GM18867 (cell line): ENCODE measurements at regions not wholly inside any gene's neighbourhood (a gene's known extent, or its start where the extent isn't known, plus 50 kb on each side); places are given as distances from the start of the nearest gene placed in this dataset.
"Not testable (repeated sequence)": the region's sequence is repeated elsewhere in the genome, so short reads cannot be mapped to it uniquely, and the experiment has no call there.

Experiments used
- ATAC-seq: cut with Tn5 transposase; IDR thresholded peaks from one replicate; pipeline ENCODE4 v1.9.1; 2021; ENCODE audit warnings: mild to moderate bottlenecking, moderate library complexity; ENCODE audit not compliant: unreplicated experiment

DNA sequence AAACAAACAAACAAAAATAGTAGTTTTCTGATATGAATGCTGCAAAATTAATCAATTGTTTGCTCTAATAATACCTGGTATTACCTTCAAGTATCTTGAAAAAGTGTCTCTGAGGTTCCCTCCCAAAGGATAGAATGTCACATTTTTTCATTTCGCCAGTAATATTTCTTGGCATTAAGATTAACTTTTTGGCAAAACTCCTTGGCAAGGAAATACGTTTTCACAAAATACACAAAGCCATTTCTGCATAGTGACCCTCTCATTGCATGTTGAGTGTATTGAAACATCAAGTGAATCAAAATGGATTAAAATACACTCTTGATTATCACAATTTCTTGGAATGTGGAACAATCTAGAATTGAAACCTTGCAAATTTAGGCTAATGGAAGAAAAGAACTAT lies 230.5 kb downstream of the ATPSCKMT start:
- ATAC-seq = no peak

DNA sequence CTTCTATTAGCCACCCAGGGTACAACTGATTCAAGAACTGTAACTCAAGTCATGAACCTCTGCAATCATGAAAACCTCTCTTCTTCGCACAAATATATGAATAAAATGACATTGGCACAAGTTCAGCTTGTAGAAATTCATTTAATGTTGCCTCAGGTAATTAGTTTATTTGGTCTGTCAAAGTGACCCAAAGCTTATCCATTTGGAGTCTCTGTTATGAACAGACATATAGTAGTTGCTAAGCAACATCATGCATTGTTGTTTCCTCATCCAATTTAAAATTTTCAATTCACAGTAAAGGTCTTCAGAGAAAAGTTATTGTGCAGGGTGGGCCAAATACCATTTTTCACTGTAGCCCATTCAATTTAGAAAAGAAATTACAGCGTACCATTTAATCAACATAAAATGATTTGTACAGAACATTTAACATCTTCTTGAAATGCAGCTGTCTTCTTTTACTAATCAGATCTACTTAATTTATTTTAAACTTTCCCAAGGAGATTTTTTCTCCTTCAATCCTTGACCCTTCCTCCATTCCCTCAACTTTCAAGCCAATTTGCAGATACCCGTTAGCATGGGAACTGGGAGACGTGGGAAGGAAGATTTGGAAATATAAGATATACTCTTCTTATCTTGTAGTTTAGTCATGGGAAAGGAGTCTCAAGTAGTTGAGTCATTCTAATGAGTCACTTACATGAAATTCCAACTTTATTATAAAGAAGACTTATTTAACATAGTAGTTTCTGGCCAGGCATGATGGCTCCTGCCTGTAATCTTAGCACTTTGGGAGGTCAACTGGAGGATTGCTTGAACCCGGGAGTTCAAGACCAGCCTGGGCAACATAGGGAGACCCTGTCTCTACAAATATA lies 231.3 kb downstream of the ATPSCKMT start:
- ATAC-seq = no peak

DNA sequence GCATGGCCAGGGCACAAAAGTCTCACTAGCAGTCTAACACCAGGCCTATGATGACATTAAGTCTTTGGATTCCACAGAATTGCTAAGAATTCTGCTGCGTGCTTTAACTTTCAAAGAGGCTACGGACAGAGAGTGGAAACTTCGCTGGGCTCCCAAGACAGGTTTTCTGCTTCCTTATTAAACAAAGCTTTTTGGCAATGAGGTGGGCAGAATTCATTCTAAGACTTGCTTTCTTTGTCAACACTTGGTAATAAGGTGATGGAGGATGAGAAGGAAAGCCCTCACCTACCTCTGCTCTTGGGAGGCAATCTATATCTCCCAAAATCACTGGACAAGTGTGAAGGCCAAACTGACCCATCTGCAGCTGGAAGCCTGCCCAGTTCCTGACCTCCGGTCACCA lies 231.9 kb downstream of the ATPSCKMT start:
- no peak for ATAC-seq

DNA sequence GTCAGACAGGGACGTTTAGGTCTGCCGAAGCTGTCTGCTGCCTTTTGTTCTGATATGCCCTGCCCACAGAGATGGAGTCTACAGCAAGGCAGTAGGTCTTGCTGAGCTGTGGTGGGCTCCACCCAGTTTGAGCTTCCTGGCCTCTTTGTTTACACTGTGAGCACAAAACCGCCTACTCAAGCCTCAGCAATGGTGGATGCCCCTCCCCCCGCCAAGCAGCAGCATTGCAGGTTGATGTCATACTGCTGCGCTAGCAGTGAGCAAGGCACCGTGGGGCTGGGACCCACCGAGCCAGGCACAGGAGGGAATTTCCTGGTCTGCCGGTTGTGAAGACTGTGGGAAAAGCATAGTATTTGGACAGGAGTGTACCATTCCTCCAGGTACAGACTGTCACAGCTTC lies 233.1 kb downstream of the ATPSCKMT start:
- not testable (repeated sequence) for ATAC-seq

DNA sequence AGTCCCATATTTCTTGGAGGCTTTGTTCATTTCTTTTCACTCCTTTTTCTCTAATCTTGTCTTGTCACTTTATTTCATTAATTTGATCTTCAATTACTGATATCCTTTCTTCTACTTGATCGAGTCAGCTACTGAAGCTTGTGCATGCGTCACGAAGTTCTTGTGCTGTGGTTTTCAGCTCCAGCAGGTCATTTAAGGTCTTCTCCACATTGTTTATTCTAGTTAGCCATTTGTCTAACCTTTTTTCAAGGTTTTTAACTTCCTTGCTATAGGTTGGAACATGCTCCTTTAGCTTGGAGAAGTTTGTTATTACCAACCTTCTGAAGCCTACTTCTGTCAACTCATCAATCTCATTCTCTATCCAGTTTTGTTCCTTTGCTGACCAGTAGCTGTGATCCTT lies 234.0 kb downstream of the ATPSCKMT start:
- not testable (repeated sequence) for ATAC-seq

DNA sequence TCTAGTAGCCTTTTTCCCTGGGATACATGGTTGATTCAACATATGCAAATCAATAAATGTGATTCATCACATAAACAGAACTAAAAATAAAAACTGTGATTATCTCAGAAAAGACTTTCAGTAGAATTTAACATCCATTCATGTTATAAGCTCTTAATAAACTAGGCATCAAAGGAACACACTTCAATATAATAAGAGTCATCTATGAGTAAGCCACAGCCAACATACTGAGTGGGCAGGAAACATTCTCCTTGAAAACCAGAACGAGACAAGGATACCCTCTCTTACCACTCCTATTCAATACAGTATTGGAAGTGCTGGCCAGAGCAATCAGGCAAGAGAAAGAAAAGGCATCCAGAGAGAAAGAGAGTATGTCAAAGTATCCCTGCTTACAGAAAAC lies 239.9 kb downstream of the ATPSCKMT start:
- no peak for ATAC-seq

DNA sequence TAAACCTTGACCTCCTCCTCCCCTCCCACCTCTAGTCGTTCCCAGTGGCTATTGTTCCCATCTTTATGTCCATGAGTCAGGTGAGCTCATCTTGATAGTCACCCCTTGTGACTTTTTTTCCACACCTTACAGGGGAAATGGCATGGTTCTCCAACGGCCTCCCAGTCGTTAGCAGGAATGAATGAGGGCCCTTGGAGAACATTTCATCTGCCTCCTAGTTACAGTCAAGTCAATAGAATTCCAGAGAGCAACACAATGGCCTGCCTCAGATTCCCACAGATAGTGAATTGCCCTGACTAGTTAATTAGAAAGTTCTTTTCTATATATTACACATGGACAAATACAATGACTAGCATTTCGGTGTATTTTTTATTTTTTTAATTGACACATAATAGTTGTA lies 262.6 kb downstream of the ATPSCKMT start:
- no peak for ATAC-seq

DNA sequence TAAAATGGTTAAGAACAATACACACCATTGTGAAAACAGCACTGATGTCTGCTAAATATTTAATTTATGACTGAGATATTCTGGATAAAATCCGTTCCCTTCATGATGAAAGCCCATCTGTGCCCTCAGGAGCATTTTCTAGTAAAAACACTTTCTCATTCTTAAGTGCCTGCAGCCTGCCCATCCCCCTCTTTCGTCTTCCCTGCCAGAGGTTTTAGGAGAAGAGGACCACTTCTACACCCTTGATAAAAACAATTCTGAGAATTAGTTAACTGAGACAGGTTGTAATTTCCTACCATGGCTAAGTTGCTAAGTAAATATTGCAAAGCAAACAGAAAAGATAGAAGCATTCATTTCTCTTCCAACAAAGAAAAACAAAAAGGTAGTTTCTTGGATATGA lies 272.6 kb downstream of the ATPSCKMT start:
- no peak for ATAC-seq

DNA sequence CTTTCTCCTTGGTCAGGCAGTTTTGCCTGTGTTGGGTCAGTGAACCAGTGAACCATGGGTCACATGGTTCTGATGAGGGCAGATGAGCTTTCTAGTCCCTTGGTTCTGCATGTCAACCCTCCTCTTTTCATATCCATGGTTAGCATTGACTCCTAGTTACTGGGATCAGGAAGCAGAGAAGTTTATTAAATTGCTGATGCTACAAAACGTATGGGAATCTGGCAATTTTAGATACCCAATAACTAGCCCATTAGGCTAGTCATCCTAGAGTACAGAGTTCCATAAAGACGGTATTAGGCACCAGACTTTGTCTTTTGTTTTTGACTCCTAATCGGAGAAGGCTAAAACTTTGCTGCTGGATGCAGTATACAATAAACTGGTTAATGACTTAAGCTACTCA lies 273.1 kb downstream of the ATPSCKMT start:
- no peak for ATAC-seq

DNA sequence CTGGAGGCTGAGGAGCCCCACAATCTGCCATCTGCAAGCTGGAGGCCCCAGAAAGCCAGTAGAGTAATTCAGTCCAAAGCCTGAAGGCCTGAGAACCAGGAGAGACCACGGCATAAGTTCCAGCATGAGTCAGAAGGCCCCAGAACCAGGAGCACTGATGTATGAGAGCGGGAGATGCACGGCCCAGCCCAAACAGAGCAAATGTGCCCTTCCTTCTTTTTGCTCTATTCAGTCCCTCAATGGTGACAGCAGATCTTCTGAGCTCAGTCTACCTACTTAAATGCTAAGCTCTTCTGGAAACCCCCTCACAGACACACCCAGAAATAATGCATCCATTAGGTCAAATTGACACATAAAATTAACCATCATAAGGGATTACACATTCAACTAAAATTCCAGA lies 277.6 kb downstream of the ATPSCKMT start:
- ATAC-seq = no peak

DNA sequence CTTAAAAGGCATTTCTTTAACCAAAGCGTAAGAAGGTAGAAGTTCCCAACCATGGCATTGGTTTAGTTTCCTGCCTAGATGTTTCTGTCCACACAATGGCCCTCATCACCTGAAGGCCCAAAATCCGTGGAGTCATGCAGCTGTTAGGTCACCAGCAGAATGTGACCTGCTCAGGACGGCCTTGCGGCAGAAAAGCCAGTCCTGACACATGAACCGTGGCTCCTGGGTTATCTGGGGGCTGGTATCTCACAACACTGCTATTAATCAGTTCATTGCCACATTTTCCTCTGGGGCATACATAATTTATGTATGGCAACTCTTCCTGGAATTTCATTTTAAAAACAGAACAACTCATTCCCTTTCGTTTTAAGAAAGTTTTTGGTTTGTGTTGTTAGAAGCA lies 278.4 kb downstream of the ATPSCKMT start:
- no peak for ATAC-seq

DNA sequence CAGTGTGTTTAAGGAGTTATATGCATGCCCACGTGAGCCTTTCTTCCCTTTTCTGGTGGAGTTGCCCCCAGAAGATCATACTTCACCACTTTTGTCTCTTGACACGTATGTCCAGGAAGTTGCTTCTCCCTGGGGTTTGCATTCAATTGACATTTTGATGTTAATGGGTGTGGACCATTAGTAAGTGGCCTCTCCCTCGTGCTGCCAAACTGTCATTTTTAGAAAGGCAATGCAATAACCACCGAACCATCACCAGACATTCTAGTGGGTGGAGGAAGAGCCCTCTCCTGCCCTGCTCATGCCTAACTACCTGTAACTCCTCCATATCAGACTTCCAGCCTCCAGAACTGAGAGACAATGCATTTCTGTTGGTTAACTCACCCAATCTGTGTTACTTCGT lies 290.8 kb downstream of the ATPSCKMT start:
- ATAC-seq = no peak

DNA sequence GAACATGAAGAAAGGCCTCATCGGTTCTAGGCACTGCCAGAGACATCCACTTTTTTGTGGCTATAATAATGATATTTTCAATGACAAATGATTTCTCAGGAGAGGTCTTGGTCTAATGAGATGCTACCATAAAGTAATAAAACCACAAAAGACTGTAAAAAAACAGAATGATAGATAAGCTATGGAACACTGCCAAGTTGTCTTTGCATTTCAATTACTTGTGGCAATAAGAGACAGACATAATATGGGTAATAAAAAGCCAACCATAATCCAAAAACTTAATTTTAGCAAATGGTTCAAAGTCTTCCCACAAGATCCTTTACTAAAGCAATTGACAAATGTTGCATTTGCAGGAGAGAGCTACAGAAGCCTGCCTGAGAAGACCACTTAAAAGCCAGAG lies 292.5 kb downstream of the ATPSCKMT start:
- no peak for ATAC-seq

DNA sequence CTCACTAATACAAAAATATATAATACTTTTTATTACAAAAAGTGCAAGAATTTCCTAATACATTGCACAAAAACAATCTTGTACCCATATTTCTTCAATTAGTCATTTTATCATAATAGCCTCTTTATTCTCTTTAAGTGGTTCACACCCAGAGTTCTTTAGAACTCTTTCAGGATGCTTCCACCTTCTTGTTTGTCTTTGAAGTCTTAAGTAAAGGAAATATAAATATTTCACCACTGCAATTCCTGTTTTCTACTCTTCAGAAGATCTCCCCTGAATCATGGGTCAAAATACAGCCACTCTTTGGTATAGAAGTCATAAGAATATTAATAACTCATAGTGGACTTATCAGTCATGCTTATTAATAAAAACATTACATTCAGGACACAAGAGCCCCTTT lies 293.0 kb downstream of the ATPSCKMT start:
- no peak for ATAC-seq

DNA sequence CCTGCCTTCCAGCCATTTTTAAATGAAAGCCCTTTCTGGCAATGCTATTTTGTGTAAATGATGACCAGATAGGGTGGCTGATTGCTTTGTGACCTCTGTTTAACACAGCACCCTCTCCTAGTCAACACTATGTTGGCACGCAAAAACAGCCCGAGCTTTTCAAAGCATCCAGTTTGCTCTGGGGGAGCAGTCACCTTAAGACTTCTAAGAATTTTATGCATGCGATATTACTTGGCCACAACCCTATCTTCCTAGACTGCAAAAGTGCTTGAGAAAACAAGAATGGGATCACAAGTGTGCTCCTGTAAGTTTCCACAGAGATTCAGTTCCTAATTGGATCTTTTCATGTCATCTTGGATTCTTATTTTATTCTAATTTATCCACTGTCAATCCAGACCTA lies 294.1 kb downstream of the ATPSCKMT start:
- no peak for ATAC-seq

DNA sequence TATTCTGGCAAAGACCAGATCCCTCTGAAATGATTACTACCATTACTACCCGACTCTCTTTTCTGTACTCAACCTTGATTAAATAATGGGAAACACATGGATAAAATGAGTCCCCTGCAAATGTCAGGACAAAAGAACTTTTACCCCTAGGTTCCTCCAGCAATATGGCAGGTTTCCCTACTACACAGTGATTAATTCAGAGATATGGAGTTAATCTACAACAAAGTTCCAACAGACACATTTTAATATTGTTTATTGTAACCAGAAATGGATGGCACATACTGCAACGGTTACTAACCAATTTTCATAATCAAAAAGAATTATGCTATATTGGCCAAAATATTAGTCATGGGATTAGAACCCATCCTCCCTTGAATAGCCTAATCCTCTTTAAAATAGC lies 294.8 kb downstream of the ATPSCKMT start:
- no peak for ATAC-seq

DNA sequence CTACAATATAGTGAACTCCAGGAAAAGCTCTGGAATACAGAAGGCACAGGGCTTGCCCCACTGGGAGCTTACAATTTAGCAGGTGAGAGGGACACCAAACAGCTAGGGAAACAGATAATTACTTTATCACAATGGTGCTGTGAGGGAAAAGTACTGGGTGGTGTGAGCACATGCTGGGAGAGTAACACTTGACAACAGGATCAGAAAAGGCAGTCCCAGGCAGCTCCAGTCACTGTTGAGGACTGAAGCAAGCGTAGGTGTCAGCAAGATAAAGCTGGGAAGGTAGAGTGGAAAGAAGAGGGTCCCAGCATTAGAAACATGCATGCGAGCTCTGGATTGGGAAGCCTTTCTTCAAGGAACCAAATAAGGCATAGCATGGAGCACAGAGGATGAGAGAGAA lies 296.0 kb downstream of the ATPSCKMT start:
- no peak for ATAC-seq

DNA sequence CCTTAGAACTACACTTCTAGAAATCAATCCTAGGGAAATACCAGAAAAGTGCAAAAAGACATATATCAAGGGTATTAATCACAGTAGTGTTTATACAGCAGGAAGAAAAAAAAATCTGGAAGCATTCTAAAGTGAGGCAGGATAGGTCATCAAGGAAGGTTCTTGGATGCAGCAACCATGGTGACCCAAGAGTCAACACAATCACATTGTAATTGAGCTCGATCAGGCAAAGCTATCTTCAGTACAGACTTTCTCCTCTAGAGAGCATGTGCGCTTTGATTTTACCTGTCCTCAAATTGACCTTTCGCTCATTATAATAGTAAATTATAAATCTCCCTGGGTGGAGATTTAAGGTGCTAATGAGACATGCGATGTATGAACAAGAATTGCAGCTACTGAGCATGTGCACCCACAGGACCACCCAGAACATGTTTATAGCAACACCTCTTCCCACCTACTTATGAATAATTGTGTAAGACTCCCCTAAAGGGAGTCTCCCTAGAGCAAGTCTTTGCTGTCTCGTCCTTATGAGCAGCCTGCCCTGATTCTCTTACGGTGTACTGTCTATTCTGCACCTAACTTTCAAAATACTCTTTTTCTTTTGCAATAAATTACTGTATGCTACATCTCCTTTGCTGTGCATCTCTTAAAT lies 297.7 kb downstream of the ATPSCKMT start:
- peak; percentile 33 for ATAC-seq

DNA sequence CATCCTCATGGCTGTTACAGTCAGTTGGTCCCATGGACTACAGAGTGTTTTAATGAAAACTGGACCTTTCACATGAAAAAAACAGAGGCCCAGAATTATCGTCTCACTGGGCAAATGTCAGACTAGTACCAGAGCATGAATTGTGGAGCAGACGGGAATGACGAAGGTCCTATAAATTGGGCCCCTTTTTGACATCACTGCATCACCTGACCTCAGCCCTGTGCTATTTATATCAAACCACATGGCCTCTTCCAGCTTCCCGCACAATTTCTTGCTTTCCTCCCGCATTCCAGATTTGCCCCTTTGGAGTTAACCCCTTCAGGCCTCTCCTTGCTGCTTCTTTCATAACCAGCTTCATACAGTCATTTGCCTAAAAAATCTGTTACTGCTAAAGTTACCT lies 301.7 kb downstream of the ATPSCKMT start:
- no peak for ATAC-seq

DNA sequence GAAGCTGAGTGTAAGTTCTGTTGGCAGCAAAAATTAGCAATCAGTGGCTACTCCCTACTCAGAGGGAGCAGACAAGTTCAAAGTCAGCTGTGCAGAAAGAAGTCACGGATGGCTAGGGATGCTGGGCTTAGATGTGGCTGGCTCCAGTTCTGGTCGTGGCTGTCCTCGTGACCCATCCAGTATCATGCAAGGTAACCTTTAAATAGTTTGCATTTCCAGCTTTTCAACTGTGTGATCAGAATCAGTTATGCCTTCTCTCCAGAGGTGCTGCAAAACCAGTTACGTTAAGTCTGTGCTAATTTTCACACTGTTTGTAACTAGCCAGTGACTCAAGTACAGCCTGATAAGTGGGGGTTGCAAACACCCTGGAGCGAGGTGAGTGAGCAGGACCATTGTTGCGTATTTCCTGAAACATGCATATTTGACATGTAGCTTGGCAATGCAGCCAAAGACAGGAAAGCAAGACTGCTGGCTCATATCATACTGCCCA lies 302.4 kb downstream of the ATPSCKMT start:
- ATAC-seq = peak; percentile 51

DNA sequence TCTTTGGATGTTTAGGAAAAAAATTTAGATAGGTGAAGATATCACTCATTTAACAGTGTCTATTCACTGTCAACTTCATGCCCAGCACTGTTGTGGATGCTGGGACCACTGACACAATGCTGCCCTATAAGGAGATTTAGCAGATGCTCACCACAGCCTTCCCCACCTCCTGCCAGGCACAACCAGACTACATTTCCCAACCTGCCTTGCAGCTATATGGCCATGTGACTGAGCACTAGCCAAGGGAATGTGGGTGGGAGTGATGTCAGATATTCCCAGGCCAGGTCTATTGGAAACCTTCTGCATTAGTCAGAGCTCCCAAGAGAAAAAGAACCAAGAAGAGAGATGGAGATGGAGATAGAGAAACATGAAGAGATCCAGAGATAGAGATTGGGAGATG lies 302.6 kb upstream of the TAS2R1 start:
- ATAC-seq = no peak

DNA sequence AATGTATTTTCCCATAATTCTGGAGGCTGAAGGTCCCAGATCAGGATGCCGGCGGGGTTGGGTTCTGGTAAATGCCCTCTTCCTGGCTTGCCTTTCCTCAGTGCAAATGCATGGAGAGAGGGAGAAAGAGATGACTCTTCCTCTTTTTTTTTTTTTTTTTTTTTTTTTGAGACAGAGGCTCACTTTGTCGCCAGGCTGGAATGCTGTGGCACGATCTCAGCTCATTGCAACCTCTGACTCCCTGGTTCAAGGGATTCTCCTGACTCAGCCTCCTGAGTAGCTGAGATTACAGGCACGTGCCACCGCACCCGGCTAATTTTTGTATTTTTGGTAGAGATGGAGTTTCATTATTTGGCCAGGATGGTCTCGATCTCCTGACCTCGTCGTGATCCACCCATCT lies 300.0 kb upstream of the TAS2R1 start:
- ATAC-seq = no peak
